Stimulated activated CD4-positive, alpha-beta T cell treated with anti-CD3 and anti-CD28 coated beads, Interleukin-12 subunit alpha, Interleukin-12 subunit beta, amount 100 ng/mL, for 48 hours (primary cell): ENCODE measurements at regions not wholly inside any gene's neighbourhood (a gene's known extent, or its start where the extent isn't known, plus 50 kb on each side); places are given as distances from the start of the nearest gene placed in this dataset.
"Not testable (repeated sequence)": the region's sequence is repeated elsewhere in the genome, so short reads cannot be mapped to it uniquely, and the experiment has no call there.

Experiments
- DNase-seq, 3 donors: peaks; one replicate each; pipeline ENCODE4 v3.0.0-alpha.2; 2020; ENCODE audit warnings: low read depth in 2 of 3, low spot score in 1 of 3

- no peak for DNase-seq
Observed at GRCh38 chr16:62882552-62883221, 846.4 kb upstream of the CDH8 start.

GRCh38 chr16:62876133-62876532 lies 839.9 kb upstream of the CDH8 start:
- DNase-seq, result no peak

GRCh38 chr16:62872339-62872738 lies 836.1 kb upstream of the CDH8 start:
- no peak for DNase-seq

- DNase-seq, result no peak
Observed at GRCh38 chr16:62870554-62870953, 834.3 kb upstream of the CDH8 start.

- DNase-seq, result no peak
Observed at GRCh38 chr16:62869837-62870236, 833.6 kb upstream of the CDH8 start.

GRCh38 chr16:62863139-62863538 lies 826.9 kb upstream of the CDH8 start:
- no peak for DNase-seq

- no peak for DNase-seq
Observed at GRCh38 chr16:62853887-62854286, 817.6 kb upstream of the CDH8 start.

- no peak for DNase-seq
Observed at GRCh38 chr16:62846399-62847057, 810.3 kb upstream of the CDH8 start.

- no peak for DNase-seq
Observed at GRCh38 chr16:62832214-62832613, 796.0 kb upstream of the CDH8 start.

- DNase-seq, result no peak
Observed at GRCh38 chr16:62831235-62831850, 795.1 kb upstream of the CDH8 start.

- no peak for DNase-seq
Observed at GRCh38 chr16:62829607-62830006, 793.4 kb upstream of the CDH8 start.

GRCh38 chr16:62829084-62829483 lies 792.8 kb upstream of the CDH8 start:
- no peak for DNase-seq

- DNase-seq, result no peak
Observed at GRCh38 chr16:62821824-62822223, 785.6 kb upstream of the CDH8 start.

GRCh38 chr16:62816971-62817519 lies 780.8 kb upstream of the CDH8 start:
- no peak for DNase-seq

- DNase-seq, result no peak
Observed at GRCh38 chr16:62814891-62815290, 778.7 kb upstream of the CDH8 start.

GRCh38 chr16:62805221-62805857 lies 769.1 kb upstream of the CDH8 start:
- DNase-seq, result no peak

- DNase-seq, result no peak
Observed at GRCh38 chr16:62794724-62795123, 758.5 kb upstream of the CDH8 start.

- DNase-seq, result not testable (repeated sequence)
Observed at GRCh38 chr16:62780081-62780480, 743.8 kb upstream of the CDH8 start.

GRCh38 chr16:62764572-62764971 lies 728.3 kb upstream of the CDH8 start:
- no peak for DNase-seq

GRCh38 chr16:62760398-62760797 lies 724.2 kb upstream of the CDH8 start:
- DNase-seq, result no peak

- no peak for DNase-seq
Observed at GRCh38 chr16:62755938-62756337, 719.7 kb upstream of the CDH8 start.

- no peak for DNase-seq
Observed at GRCh38 chr16:62752854-62753253, 716.6 kb upstream of the CDH8 start.
